ENCODE measurements at regions not wholly inside any gene's neighbourhood (a gene's known extent, or its start where the extent isn't known, plus 50 kb on each side); places are given as distances from the start of the nearest gene placed in this dataset.
"Not testable (repeated sequence)": the region's sequence is repeated elsewhere in the genome, so short reads cannot be mapped to it uniquely, and the experiment has no call there.

- Mint-ChIP-seq H3K4me1 (ENCODE audit: low read depth) (no peaks in the 10 kb centered on the region), H3K27ac (no peak overlapping the region), H3K36me3 (ENCODE audit: low read depth) (no peaks in the 10 kb centered on the region), H3K4me3 (ENCODE audit: low read depth) (no peak overlapping the region), H3K27me3 (ENCODE audit: low read depth) (no peaks in the 10 kb centered on the region), H3K9me3 (peaks cover 31% of the 10 kb centered on the region)
- intact Hi-C loops (cut with micrococcal nuclease) = no loop called here
- no peak for DNase-seq (ENCODE audit: low spot score)
Observed at GRCh38 chr16:61002479-61003204, 1033.6 kb downstream of the CDH8 start.

- intact Hi-C loops (cut with micrococcal nuclease) = no loop called here
- H3K4me1 Mint-ChIP-seq (ENCODE audit: low read depth) = no peaks in the 10 kb centered on the region
- H3K27me3 Mint-ChIP-seq (ENCODE audit: low read depth) = no peaks in the 10 kb centered on the region
- H3K9me3 Mint-ChIP-seq = peaks cover 32% of the 10 kb centered on the region
- H3K36me3 Mint-ChIP-seq (ENCODE audit: low read depth) = no peaks in the 10 kb centered on the region
- H3K4me3 Mint-ChIP-seq (ENCODE audit: low read depth) = no peak overlapping the region
- no peak for DNase-seq (ENCODE audit: low spot score)
- H3K27ac Mint-ChIP-seq = no peak overlapping the region
Observed at GRCh38 chr16:60991886-60992285, 1044.4 kb downstream of the CDH8 start.

- Mint-ChIP-seq H3K4me1 (ENCODE audit: low read depth) (no peaks in the 10 kb centered on the region), H3K27ac (no peak overlapping the region), H3K4me3 (ENCODE audit: low read depth) (no peak overlapping the region), H3K9me3 (peaks cover 44% of the 10 kb centered on the region), H3K36me3 (ENCODE audit: low read depth) (no peaks in the 10 kb centered on the region), H3K27me3 (ENCODE audit: low read depth) (no peaks in the 10 kb centered on the region)
- intact Hi-C loops (cut with micrococcal nuclease) = no loop called here
- DNase-seq (ENCODE audit: low spot score) = no peak
Observed at GRCh38 chr16:60989592-60989991, 1046.6 kb downstream of the CDH8 start.

- no peaks in the 10 kb centered on the region for H3K36me3 Mint-ChIP-seq (ENCODE audit: low read depth)
Observed at GRCh38 chr16:60979119-60979518, 1057.1 kb downstream of the CDH8 start.

GRCh38 chr16:60949800-60950199 lies 1086.4 kb downstream of the CDH8 start:
- no peaks in the 10 kb centered on the region for H3K4me1 Mint-ChIP-seq (ENCODE audit: low read depth)
- peaks cover 36% of the 10 kb centered on the region for H3K9me3 Mint-ChIP-seq
- no peak overlapping the region for H3K4me3 Mint-ChIP-seq (ENCODE audit: low read depth)
- no peak for DNase-seq (ENCODE audit: low spot score)
- no peaks in the 10 kb centered on the region for H3K27me3 Mint-ChIP-seq (ENCODE audit: low read depth)
- intact Hi-C loops (cut with micrococcal nuclease) = no loop called here
- H3K36me3 Mint-ChIP-seq (ENCODE audit: low read depth) = no peaks in the 10 kb centered on the region
- H3K27ac Mint-ChIP-seq = no peak overlapping the region

More at GRCh38 chr16:60979119-60979518, 1057.1 kb downstream of the CDH8 start:
- intact Hi-C loops (cut with micrococcal nuclease) = no loop called here
- DNase-seq (ENCODE audit: low spot score) = no peak
- Mint-ChIP-seq H3K4me3 (ENCODE audit: low read depth) (no peak overlapping the region), H3K27ac (no peak overlapping the region), H3K27me3 (ENCODE audit: low read depth) (no peaks in the 10 kb centered on the region), H3K9me3 (peaks cover 52% of the 10 kb centered on the region), H3K4me1 (ENCODE audit: low read depth) (no peaks in the 10 kb centered on the region)

- no peaks in the 10 kb centered on the region for H3K27me3 Mint-ChIP-seq (ENCODE audit: low read depth)
- no peak overlapping the region for H3K27ac Mint-ChIP-seq
- peaks cover 25% of the 10 kb centered on the region for H3K9me3 Mint-ChIP-seq
- no peaks in the 10 kb centered on the region for H3K4me1 Mint-ChIP-seq (ENCODE audit: low read depth)
- H3K4me3 Mint-ChIP-seq (ENCODE audit: low read depth) = no peak overlapping the region
- H3K36me3 Mint-ChIP-seq (ENCODE audit: low read depth) = no peaks in the 10 kb centered on the region
- no peak for DNase-seq (ENCODE audit: low spot score)
- intact Hi-C loops (cut with micrococcal nuclease) = no loop called here
Observed at GRCh38 chr16:60945225-60945624, 1091.0 kb downstream of the CDH8 start.

- DNase-seq (ENCODE audit: low spot score); H3K4me1 Mint-ChIP-seq (ENCODE audit: low read depth); H3K27me3 Mint-ChIP-seq (ENCODE audit: low read depth); H3K4me3 Mint-ChIP-seq (ENCODE audit: low read depth); intact Hi-C loops (cut with micrococcal nuclease); H3K36me3 Mint-ChIP-seq (ENCODE audit: low read depth); H3K27ac Mint-ChIP-seq: not testable (repeated sequence)
- peaks cover 43% of the 10 kb centered on the region for H3K9me3 Mint-ChIP-seq
Observed at GRCh38 chr16:60936189-60936588, 1100.0 kb downstream of the CDH8 start.

- DNase-seq (ENCODE audit: low spot score) = no peak
- intact Hi-C loops (cut with micrococcal nuclease) = no loop called here
- H3K9me3 Mint-ChIP-seq = peaks cover 39% of the 10 kb centered on the region
- no peaks in the 10 kb centered on the region for H3K36me3 Mint-ChIP-seq (ENCODE audit: low read depth)
- no peak overlapping the region for H3K27ac Mint-ChIP-seq
- H3K4me1 Mint-ChIP-seq (ENCODE audit: low read depth) = no peaks in the 10 kb centered on the region
- H3K4me3 Mint-ChIP-seq (ENCODE audit: low read depth) = no peak overlapping the region
- no peaks in the 10 kb centered on the region for H3K27me3 Mint-ChIP-seq (ENCODE audit: low read depth)
Observed at GRCh38 chr16:60932600-60932999, 1103.6 kb downstream of the CDH8 start.

GRCh38 chr16:60930291-60930690 lies 1105.9 kb downstream of the CDH8 start:
- intact Hi-C loops (cut with micrococcal nuclease) = no loop called here
- H3K36me3 Mint-ChIP-seq (ENCODE audit: low read depth) = no peaks in the 10 kb centered on the region
- H3K4me1 Mint-ChIP-seq (ENCODE audit: low read depth) = no peaks in the 10 kb centered on the region
- H3K4me3 Mint-ChIP-seq (ENCODE audit: low read depth) = no peak overlapping the region
- no peak for DNase-seq (ENCODE audit: low spot score)
- no peak overlapping the region for H3K27ac Mint-ChIP-seq
- peaks cover 53% of the 10 kb centered on the region for H3K9me3 Mint-ChIP-seq
- H3K27me3 Mint-ChIP-seq (ENCODE audit: low read depth) = no peaks in the 10 kb centered on the region

- intact Hi-C loops (cut with micrococcal nuclease) = no loop called here
- H3K27me3 Mint-ChIP-seq (ENCODE audit: low read depth) = no peaks in the 10 kb centered on the region
- H3K36me3 Mint-ChIP-seq (ENCODE audit: low read depth) = no peaks in the 10 kb centered on the region
- H3K9me3 Mint-ChIP-seq = peaks cover 44% of the 10 kb centered on the region
- H3K4me1 Mint-ChIP-seq (ENCODE audit: low read depth) = no peaks in the 10 kb centered on the region
- no peak overlapping the region for H3K4me3 Mint-ChIP-seq (ENCODE audit: low read depth)
- H3K27ac Mint-ChIP-seq = no peak overlapping the region
- no peak for DNase-seq (ENCODE audit: low spot score)
Observed at GRCh38 chr16:60922920-60923319, 1113.3 kb downstream of the CDH8 start.

- intact Hi-C loops (cut with micrococcal nuclease) = no loop called here
- peaks cover 42% of the 10 kb centered on the region for H3K9me3 Mint-ChIP-seq
- no peak overlapping the region for H3K27ac Mint-ChIP-seq
- H3K4me3 Mint-ChIP-seq (ENCODE audit: low read depth) = no peak overlapping the region
- no peaks in the 10 kb centered on the region for H3K4me1 Mint-ChIP-seq (ENCODE audit: low read depth)
- DNase-seq (ENCODE audit: low spot score) = no peak
- no peaks in the 10 kb centered on the region for H3K36me3 Mint-ChIP-seq (ENCODE audit: low read depth)
- no peaks in the 10 kb centered on the region for H3K27me3 Mint-ChIP-seq (ENCODE audit: low read depth)
Observed at GRCh38 chr16:60914334-60914733, 1121.9 kb downstream of the CDH8 start.

- Mint-ChIP-seq H3K4me1 (ENCODE audit: low read depth) (no peaks in the 10 kb centered on the region), H3K27me3 (ENCODE audit: low read depth) (no peaks in the 10 kb centered on the region), H3K9me3 (peaks cover 42% of the 10 kb centered on the region), H3K27ac (no peak overlapping the region), H3K36me3 (ENCODE audit: low read depth) (no peaks in the 10 kb centered on the region), H3K4me3 (ENCODE audit: low read depth) (no peak overlapping the region)
- intact Hi-C loops (cut with micrococcal nuclease) = no loop called here
- no peak for DNase-seq (ENCODE audit: low spot score)
Observed at GRCh38 chr16:60907645-60908044, 1128.6 kb downstream of the CDH8 start.

GRCh38 chr16:60905811-60906210 lies 1130.4 kb downstream of the CDH8 start:
- no peaks in the 10 kb centered on the region for H3K4me1 Mint-ChIP-seq (ENCODE audit: low read depth)
- intact Hi-C loops (cut with micrococcal nuclease) = no loop called here
- H3K27ac Mint-ChIP-seq = no peak overlapping the region
- no peak overlapping the region for H3K4me3 Mint-ChIP-seq (ENCODE audit: low read depth)
- no peak for DNase-seq (ENCODE audit: low spot score)
- H3K36me3 Mint-ChIP-seq (ENCODE audit: low read depth) = no peaks in the 10 kb centered on the region
- peaks cover 36% of the 10 kb centered on the region for H3K9me3 Mint-ChIP-seq
- no peaks in the 10 kb centered on the region for H3K27me3 Mint-ChIP-seq (ENCODE audit: low read depth)

- DNase-seq (ENCODE audit: low spot score) = no peak
- Mint-ChIP-seq H3K9me3 (peaks cover 30% of the 10 kb centered on the region), H3K4me3 (ENCODE audit: low read depth) (no peak overlapping the region), H3K27me3 (ENCODE audit: low read depth) (no peaks in the 10 kb centered on the region), H3K27ac (no peak overlapping the region), H3K36me3 (ENCODE audit: low read depth) (no peaks in the 10 kb centered on the region), H3K4me1 (ENCODE audit: low read depth) (no peaks in the 10 kb centered on the region)
- intact Hi-C loops (cut with micrococcal nuclease) = no loop called here
Observed at GRCh38 chr16:60902114-60902513, 1134.1 kb downstream of the CDH8 start.
